Esophagus squamous epithelium (tissue), 4 donors: ENCODE measurements at regions not wholly inside any gene's neighbourhood (a gene's known extent, or its start where the extent isn't known, plus 50 kb on each side); places are given as distances from the start of the nearest gene placed in this dataset.

Experiments
- CTCF ChIP-seq, 6 experiments: fragments of 450-650 bp in 4 of 6; fragments of 200-600 bp in 2 of 6; sonication (generic) in 2 of 6; IDR thresholded peaks; one replicate each; pipeline ENCODE4 v1.5.1; 2016 to 2019; ENCODE audit warnings: antibody characterized with exemption in 6 of 6, mild to moderate bottlenecking in 4 of 6, moderate library complexity in 4 of 6
- POLR2A ChIP-seq, 4 donors: fragments of 450-650 bp; IDR thresholded peaks; one replicate each; pipeline ENCODE4 v1.6.1; 2017; ENCODE audit warnings: antibody characterized with exemption in 4 of 4, mild to moderate bottlenecking in 4 of 4, moderate library complexity in 3 of 4

GRCh38 chr5:165795073-165795472, 2289.7 kb downstream of the MAT2B start:
- no peak for TF ChIP-seq POLR2A (IDR thresholded peaks at IDR 0.05)
- no peak for TF ChIP-seq CTCF (IDR thresholded peaks at IDR 0.05)
